HepG2 (cell line): ENCODE measurements at regions not wholly inside any gene's neighbourhood (a gene's known extent, or its start where the extent isn't known, plus 50 kb on each side); places are given as distances from the start of the nearest gene placed in this dataset.

Experiments used
- CCDC6 ChIP-seq: sonication (generic); formaldehyde crosslinking; IDR thresholded peaks from 2 replicates; pipeline ENCODE4 v1.8.1; 2022; ENCODE audit warnings: mild to moderate bottlenecking, missing genetic modification reagents, moderate library complexity
- JUND ChIP-seq: sonication (generic); formaldehyde crosslinking; IDR thresholded peaks from 2 replicates; pipeline ENCODE4 v1.8.0; 2022; ENCODE audit warnings: mild to moderate bottlenecking, missing genetic modification reagents
- KDM5A ChIP-seq: fragments of 200-600 bp; sonication (generic); IDR thresholded peaks from 2 replicates; pipeline ENCODE4 v1.7.0; 2018; ENCODE audit warnings: antibody characterized with exemption, mild to moderate bottlenecking, low read length, borderline replicate concordance
- POLR2A ChIP-seq, 2 experiments: IDR thresholded peaks; 2 replicates each; pipeline ENCODE4 v1.6.1; 2011; ENCODE audit warnings: low read depth in 2 of 2, low read length in 2 of 2, mild to moderate bottlenecking in 1 of 2, moderate library complexity in 1 of 2; ENCODE audit not compliant: insufficient read depth in 1 of 2
- POLR2AphosphoS5 ChIP-seq: IDR thresholded peaks from 2 replicates; pipeline ENCODE4 v1.6.1; 2012; ENCODE audit warnings: low read depth, low read length
- ZNF10 ChIP-seq: sonication (generic); formaldehyde crosslinking; IDR thresholded peaks from 2 replicates; pipeline ENCODE4 v1.4.0; 2020; ENCODE audit warnings: mild to moderate bottlenecking, low read depth, missing genetic modification reagents, borderline replicate concordance
- ZNF746 ChIP-seq: sonication (generic); formaldehyde crosslinking; IDR thresholded peaks from 2 replicates; pipeline ENCODE4 v1.8.0; 2022; ENCODE audit warnings: mild to moderate bottlenecking, missing genetic modification reagents

- no peak for TF ChIP-seq KDM5A
- TF ChIP-seq CCDC6, result no peak
- TF ChIP-seq JUND (CRISPR knock-in tag), result no peak
- TF ChIP-seq ZNF746 (CRISPR knock-in tag), result no peak
- no peak for TF ChIP-seq POLR2AphosphoS5
- no peak for TF ChIP-seq POLR2A (IDR thresholded peaks at IDR 0.05; ENCODE audit: insufficient read depth in 1 of 2, low read depth in 2 of 2, low read length in 2 of 2)
- TF ChIP-seq ZNF10 (CRISPR knock-in tag), result no peak
Measured at GRCh38 chr2:53167227-53167626, 600.4 kb upstream of the CHAC2 start.
